ENCODE measurements at regions not wholly inside any gene's neighbourhood (a gene's known extent, or its start where the extent isn't known, plus 50 kb on each side); places are given as distances from the start of the nearest gene placed in this dataset.

DNA sequence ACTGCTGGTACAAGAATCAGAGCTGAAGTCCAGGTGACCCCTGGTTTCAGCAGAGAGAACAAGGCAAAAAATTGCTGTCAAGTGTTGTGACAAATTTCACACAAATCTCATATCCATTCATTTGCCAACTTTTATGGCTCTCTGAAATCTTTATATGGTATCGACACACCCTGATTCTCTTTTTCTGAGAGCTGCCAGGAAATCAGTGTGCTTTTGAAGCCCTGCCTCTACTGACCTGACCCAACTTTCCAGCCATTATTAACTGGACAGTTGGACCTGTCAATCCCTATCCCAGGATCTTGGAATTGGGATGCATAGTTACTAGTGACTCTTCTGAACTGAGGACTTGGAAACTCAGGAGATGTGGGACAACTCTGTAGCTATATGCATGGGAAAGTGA lies 288.2 kb upstream of the GADL1 start:
- H3K27me3 ChIP-seq (ENCODE audit: insufficient read depth), result no peaks in the 10 kb centered on the region
- H3K4me3 ChIP-seq, result no peak overlapping the region
- no peaks in the 10 kb centered on the region; the same call in 2 of the 3 replicates for H3K4me1 Mint-ChIP-seq
- no peaks in the 10 kb centered on the region for H3K79me2 ChIP-seq (replicated peaks; ENCODE audit: insufficient read depth)
- no peaks in the 10 kb centered on the region for H3K36me3 Mint-ChIP-seq (ENCODE audit: low read depth)
- TF ChIP-seq STAT1 (IDR thresholded peaks at IDR 0.05; ENCODE audit: unreplicated experiment), result no peak
- TF ChIP-seq JUNB (IDR thresholded peaks at IDR 0.05; ENCODE audit: unreplicated experiment), result no peak
- TF ChIP-seq, protein P1, sequence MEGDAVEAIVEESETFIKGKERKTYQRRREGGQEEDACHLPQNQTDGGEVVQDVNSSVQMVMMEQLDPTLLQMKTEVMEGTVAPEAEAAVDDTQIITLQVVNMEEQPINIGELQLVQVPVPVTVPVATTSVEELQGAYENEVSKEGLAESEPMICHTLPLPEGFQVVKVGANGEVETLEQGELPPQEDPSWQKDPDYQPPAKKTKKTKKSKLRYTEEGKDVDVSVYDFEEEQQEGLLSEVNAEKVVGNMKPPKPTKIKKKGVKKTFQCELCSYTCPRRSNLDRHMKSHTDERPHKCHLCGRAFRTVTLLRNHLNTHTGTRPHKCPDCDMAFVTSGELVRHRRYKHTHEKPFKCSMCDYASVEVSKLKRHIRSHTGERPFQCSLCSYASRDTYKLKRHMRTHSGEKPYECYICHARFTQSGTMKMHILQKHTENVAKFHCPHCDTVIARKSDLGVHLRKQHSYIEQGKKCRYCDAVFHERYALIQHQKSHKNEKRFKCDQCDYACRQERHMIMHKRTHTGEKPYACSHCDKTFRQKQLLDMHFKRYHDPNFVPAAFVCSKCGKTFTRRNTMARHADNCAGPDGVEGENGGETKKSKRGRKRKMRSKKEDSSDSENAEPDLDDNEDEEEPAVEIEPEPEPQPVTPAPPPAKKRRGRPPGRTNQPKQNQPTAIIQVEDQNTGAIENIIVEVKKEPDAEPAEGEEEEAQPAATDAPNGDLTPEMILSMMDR (conservative IDR thresholded peaks at IDR 0.05; ENCODE audit: low read depth in 2 of 2), result no peak
- TF ChIP-seq, protein P2, sequence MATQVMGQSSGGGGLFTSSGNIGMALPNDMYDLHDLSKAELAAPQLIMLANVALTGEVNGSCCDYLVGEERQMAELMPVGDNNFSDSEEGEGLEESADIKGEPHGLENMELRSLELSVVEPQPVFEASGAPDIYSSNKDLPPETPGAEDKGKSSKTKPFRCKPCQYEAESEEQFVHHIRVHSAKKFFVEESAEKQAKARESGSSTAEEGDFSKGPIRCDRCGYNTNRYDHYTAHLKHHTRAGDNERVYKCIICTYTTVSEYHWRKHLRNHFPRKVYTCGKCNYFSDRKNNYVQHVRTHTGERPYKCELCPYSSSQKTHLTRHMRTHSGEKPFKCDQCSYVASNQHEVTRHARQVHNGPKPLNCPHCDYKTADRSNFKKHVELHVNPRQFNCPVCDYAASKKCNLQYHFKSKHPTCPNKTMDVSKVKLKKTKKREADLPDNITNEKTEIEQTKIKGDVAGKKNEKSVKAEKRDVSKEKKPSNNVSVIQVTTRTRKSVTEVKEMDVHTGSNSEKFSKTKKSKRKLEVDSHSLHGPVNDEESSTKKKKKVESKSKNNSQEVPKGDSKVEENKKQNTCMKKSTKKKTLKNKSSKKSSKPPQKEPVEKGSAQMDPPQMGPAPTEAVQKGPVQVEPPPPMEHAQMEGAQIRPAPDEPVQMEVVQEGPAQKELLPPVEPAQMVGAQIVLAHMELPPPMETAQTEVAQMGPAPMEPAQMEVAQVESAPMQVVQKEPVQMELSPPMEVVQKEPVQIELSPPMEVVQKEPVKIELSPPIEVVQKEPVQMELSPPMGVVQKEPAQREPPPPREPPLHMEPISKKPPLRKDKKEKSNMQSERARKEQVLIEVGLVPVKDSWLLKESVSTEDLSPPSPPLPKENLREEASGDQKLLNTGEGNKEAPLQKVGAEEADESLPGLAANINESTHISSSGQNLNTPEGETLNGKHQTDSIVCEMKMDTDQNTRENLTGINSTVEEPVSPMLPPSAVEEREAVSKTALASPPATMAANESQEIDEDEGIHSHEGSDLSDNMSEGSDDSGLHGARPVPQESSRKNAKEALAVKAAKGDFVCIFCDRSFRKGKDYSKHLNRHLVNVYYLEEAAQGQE (IDR thresholded peaks at IDR 0.05; ENCODE audit: unreplicated experiment), result no peak
- TF ChIP-seq NANOG (IDR thresholded peaks at IDR 0.05; ENCODE audit: borderline replicate concordance), result no peak
- TF ChIP-seq EZH2phosphoT487 (IDR thresholded peaks at IDR 0.05; ENCODE audit: unreplicated experiment), result no peak
- no peak for TF ChIP-seq ZNF114 (CRISPR knock-in tag; IDR thresholded peaks at IDR 0.05)
- no peak for TF ChIP-seq EZH2 (IDR thresholded peaks at IDR 0.05; ENCODE audit: low read depth, unreplicated experiment)
- TF ChIP-seq, protein P3, sequence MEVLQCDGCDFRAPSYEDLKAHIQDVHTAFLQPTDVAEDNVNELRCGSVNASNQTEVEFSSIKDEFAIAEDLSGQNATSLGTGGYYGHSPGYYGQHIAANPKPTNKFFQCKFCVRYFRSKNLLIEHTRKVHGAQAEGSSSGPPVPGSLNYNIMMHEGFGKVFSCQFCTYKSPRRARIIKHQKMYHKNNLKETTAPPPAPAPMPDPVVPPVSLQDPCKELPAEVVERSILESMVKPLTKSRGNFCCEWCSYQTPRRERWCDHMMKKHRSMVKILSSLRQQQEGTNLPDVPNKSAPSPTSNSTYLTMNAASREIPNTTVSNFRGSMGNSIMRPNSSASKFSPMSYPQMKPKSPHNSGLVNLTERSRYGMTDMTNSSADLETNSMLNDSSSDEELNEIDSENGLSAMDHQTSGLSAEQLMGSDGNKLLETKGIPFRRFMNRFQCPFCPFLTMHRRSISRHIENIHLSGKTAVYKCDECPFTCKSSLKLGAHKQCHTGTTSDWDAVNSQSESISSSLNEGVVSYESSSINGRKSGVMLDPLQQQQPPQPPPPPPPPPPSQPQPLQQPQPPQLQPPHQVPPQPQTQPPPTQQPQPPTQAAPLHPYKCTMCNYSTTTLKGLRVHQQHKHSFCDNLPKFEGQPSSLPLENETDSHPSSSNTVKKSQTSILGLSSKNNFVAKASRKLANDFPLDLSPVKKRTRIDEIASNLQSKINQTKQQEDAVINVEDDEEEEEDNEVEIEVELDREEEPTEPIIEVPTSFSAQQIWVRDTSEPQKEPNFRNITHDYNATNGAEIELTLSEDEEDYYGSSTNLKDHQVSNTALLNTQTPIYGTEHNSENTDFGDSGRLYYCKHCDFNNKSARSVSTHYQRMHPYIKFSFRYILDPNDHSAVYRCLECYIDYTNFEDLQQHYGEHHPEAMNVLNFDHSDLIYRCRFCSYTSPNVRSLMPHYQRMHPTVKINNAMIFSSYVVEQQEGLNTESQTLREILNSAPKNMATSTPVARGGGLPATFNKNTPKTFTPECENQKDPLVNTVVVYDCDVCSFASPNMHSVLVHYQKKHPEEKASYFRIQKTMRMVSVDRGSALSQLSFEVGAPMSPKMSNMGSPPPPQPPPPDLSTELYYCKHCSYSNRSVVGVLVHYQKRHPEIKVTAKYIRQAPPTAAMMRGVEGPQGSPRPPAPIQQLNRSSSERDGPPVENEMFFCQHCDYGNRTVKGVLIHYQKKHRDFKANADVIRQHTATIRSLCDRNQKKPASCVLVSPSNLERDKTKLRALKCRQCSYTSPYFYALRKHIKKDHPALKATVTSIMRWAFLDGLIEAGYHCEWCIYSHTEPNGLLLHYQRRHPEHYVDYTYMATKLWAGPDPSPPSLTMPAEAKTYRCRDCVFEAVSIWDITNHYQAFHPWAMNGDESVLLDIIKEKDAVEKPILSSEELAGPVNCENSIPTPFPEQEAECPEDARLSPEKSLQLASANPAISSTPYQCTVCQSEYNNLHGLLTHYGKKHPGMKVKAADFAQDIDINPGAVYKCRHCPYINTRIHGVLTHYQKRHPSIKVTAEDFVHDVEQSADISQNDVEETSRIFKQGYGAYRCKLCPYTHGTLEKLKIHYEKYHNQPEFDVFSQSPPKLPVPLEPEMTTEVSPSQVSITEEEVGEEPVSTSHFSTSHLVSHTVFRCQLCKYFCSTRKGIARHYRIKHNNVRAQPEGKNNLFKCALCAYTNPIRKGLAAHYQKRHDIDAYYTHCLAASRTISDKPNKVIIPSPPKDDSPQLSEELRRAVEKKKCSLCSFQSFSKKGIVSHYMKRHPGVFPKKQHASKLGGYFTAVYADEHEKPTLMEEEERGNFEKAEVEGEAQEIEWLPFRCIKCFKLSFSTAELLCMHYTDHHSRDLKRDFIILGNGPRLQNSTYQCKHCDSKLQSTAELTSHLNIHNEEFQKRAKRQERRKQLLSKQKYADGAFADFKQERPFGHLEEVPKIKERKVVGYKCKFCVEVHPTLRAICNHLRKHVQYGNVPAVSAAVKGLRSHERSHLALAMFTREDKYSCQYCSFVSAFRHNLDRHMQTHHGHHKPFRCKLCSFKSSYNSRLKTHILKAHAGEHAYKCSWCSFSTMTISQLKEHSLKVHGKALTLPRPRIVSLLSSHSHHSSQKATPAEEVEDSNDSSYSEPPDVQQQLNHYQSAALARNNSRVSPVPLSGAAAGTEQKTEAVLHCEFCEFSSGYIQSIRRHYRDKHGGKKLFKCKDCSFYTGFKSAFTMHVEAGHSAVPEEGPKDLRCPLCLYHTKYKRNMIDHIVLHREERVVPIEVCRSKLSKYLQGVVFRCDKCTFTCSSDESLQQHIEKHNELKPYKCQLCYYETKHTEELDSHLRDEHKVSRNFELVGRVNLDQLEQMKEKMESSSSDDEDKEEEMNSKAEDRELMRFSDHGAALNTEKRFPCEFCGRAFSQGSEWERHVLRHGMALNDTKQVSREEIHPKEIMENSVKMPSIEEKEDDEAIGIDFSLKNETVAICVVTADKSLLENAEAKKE (CRISPR knock-in tag; IDR thresholded peaks at IDR 0.05), result no peak
- no peak for TF ChIP-seq CREB1 (CRISPR knock-in tag; IDR thresholded peaks at IDR 0.05; ENCODE audit: low read depth)
- no peak for TF ChIP-seq ZNF331 (CRISPR knock-in tag; IDR thresholded peaks at IDR 0.05; ENCODE audit: low read depth)
- TF ChIP-seq, protein P4, sequence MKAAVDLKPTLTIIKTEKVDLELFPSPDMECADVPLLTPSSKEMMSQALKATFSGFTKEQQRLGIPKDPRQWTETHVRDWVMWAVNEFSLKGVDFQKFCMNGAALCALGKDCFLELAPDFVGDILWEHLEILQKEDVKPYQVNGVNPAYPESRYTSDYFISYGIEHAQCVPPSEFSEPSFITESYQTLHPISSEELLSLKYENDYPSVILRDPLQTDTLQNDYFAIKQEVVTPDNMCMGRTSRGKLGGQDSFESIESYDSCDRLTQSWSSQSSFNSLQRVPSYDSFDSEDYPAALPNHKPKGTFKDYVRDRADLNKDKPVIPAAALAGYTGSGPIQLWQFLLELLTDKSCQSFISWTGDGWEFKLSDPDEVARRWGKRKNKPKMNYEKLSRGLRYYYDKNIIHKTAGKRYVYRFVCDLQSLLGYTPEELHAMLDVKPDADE (IDR thresholded peaks at IDR 0.05), result no peak
- no peaks in the 10 kb centered on the region for H4K20me1 ChIP-seq (replicated peaks; ENCODE audit: insufficient read depth)
- ATAC-seq (no peak), DNase-seq (ENCODE audit: low spot score) (no peak)
- no peaks in the 10 kb centered on the region for H3K9me3 Mint-ChIP-seq
- H3K9me2 ChIP-seq (ENCODE audit: insufficient read depth), result no peaks in the 10 kb centered on the region
- no peak overlapping the region for H2AFZ ChIP-seq
- no peak overlapping the region for H3K4me3 Mint-ChIP-seq
- no peak overlapping the region for H3K27ac Mint-ChIP-seq
- no peaks in the 10 kb centered on the region for H3F3A ChIP-seq (replicated peaks; ENCODE audit: low read depth)
- no peak overlapping the region for H3K27ac ChIP-seq (ENCODE audit: low read depth)
- peaks cover 4% of the 10 kb centered on the region for H3K27me3 Mint-ChIP-seq (ENCODE audit: insufficient read depth, low read depth, poor library complexity)
- no peaks in the 10 kb centered on the region for H3K36me3 ChIP-seq (ENCODE audit: insufficient read depth)
- no peak overlapping the region for H3K4me2 ChIP-seq
- peaks cover 2% of the 10 kb centered on the region; the same call in 1 of the 2 replicates for H3K4me1 ChIP-seq (ENCODE audit: insufficient read depth)
